Fibroblast of lung (primary cell): ENCODE measurements at regions not wholly inside any gene's neighbourhood (a gene's known extent, or its start where the extent isn't known, plus 50 kb on each side); places are given as distances from the start of the nearest gene placed in this dataset.
"Not testable (repeated sequence)": the region's sequence is repeated elsewhere in the genome, so short reads cannot be mapped to it uniquely, and the experiment has no call there.

Experiments used
- DNase-seq, 2 donors: peaks; one replicate each; pipeline versions ENCODE4 v3.0.0 to v3.0.0-alpha.2; 2010; ENCODE audit warnings: low read depth in 2 of 2
- H2AFZ ChIP-seq: 2 replicates; pipeline ENCODE4 v1.5.1; 2012; ENCODE audit warnings: low read length, control low read depth, inconsistent platforms
- H3K27ac ChIP-seq: 2 replicates; pipeline ENCODE4 v1.5.1; 2011; ENCODE audit warnings: low read length, control low read depth; ENCODE audit not compliant: insufficient read depth
- H3K27me3 ChIP-seq: 2 replicates; pipeline ENCODE4 v1.5.1; 2011; ENCODE audit warnings: mild to moderate bottlenecking, low read length; ENCODE audit not compliant: control insufficient read depth, insufficient read depth
- H3K36me3 ChIP-seq: 2 replicates; pipeline ENCODE4 v1.5.1; 2011; ENCODE audit warnings: low read length; ENCODE audit not compliant: control insufficient read depth, insufficient read depth
- H3K4me1 ChIP-seq: 2 replicates; pipeline ENCODE4 v1.5.1; 2011; ENCODE audit warnings: low read length; ENCODE audit not compliant: control insufficient read depth, insufficient read depth; ENCODE audit errors: extremely low read depth
- H3K4me2 ChIP-seq: 2 replicates; pipeline ENCODE4 v1.5.1; 2011; ENCODE audit warnings: low read length, control low read depth; ENCODE audit not compliant: insufficient read depth; ENCODE audit errors: extremely low read depth
- H3K4me3 ChIP-seq, 4 experiments: fragments of 200-600 bp in 1 of 4; sonication (generic) in 1 of 4; replicated peaks in 1 of 4; 2 replicates each; pipeline ENCODE4 v1.5.1; 2011 to 2016; ENCODE audit warnings: low read length in 4 of 4, low read depth in 3 of 4, mild to moderate bottlenecking in 3 of 4, control low read depth in 2 of 4, inconsistent platforms in 1 of 4, mixed read lengths in 1 of 4; ENCODE audit not compliant: insufficient read depth in 1 of 4; ENCODE audit errors: control extremely low read depth in 1 of 4
- H3K79me2 ChIP-seq: 2 replicates; pipeline ENCODE4 v1.5.1; 2012; ENCODE audit warnings: mild to moderate bottlenecking, low read length, inconsistent platforms; ENCODE audit not compliant: control insufficient read depth, insufficient read depth
- H3K9ac ChIP-seq: 2 replicates; pipeline ENCODE4 v1.5.1; 2011; ENCODE audit warnings: mild to moderate bottlenecking, low read length, control low read depth; ENCODE audit not compliant: insufficient read depth
- H3K9me3 ChIP-seq: 2 replicates; pipeline ENCODE4 v1.5.1; 2012; ENCODE audit warnings: low read depth, low read length; ENCODE audit not compliant: control insufficient read depth, insufficient read depth
- H4K20me1 ChIP-seq: 2 replicates; pipeline ENCODE4 v1.5.1; 2011; ENCODE audit warnings: low read length; ENCODE audit not compliant: control insufficient read depth, insufficient read depth; ENCODE audit errors: extremely low read depth
- CTCF ChIP-seq, 2 donors: IDR thresholded peaks in 1 of 2; conservative IDR thresholded peaks in 1 of 2; 1 replicate in 1 of 2; 2 replicates in 1 of 2; pipeline ENCODE4 v1.5.1; 2011 to 2012; ENCODE audit warnings: low read length in 2 of 2, control low read depth in 1 of 2, inconsistent platforms in 1 of 2, low read depth in 1 of 2, mild to moderate bottlenecking in 1 of 2
- EZH2 ChIP-seq: IDR thresholded peaks from 2 replicates; pipeline ENCODE4 v1.5.1; 2012; ENCODE audit warnings: low read length, control low read depth, mild to moderate bottlenecking; ENCODE audit errors: missing control alignments

- no peaks in the 10 kb centered on the region for H3K36me3 ChIP-seq
- no peak overlapping the region for H3K4me3 ChIP-seq
- peak; percentile 9 to 63 for DNase-seq
- H3K9ac ChIP-seq, result no peak overlapping the region
- no peaks in the 10 kb centered on the region for H3K27me3 ChIP-seq
- H4K20me1 ChIP-seq, result no peaks in the 10 kb centered on the region
- peak overlapping the region; percentile 61 for H3K4me2 ChIP-seq
- no peak overlapping the region for H3K27ac ChIP-seq
- no peaks in the 10 kb centered on the region for H3K9me3 ChIP-seq
- peaks cover 3% of the 10 kb centered on the region for H3K4me1 ChIP-seq
- peak overlapping the region; percentile 43 for H2AFZ ChIP-seq
- no peaks in the 10 kb centered on the region for H3K79me2 ChIP-seq
- TF ChIP-seq EZH2, result no peak
- no peak for TF ChIP-seq CTCF (conservative IDR thresholded peaks at IDR 0.05 in 1 of 2, IDR thresholded peaks at IDR 0.05 in 1 of 2; ENCODE audit: low read depth in 1 of 2, low read length in 2 of 2)
Observed at GRCh38 chr3:110352841-110353604, 718.6 kb upstream of the NECTIN3 start.

GRCh38 chr3:110362751-110363150 lies 708.9 kb upstream of the NECTIN3 start:
- no peaks in the 10 kb centered on the region for H3K36me3 ChIP-seq
- no peak for TF ChIP-seq EZH2
- no peak for TF ChIP-seq CTCF (conservative IDR thresholded peaks at IDR 0.05 in 1 of 2, IDR thresholded peaks at IDR 0.05 in 1 of 2; ENCODE audit: low read depth in 1 of 2, low read length in 2 of 2)
- no peak for DNase-seq
- no peak overlapping the region for H2AFZ ChIP-seq
- no peaks in the 10 kb centered on the region for H4K20me1 ChIP-seq
- H3K27ac ChIP-seq, result no peak overlapping the region
- no peaks in the 10 kb centered on the region for H3K27me3 ChIP-seq
- no peak overlapping the region for H3K4me2 ChIP-seq
- H3K9ac ChIP-seq, result no peak overlapping the region
- H3K9me3 ChIP-seq, result no peaks in the 10 kb centered on the region
- no peaks in the 10 kb centered on the region for H3K4me1 ChIP-seq
- no peak overlapping the region for H3K4me3 ChIP-seq
- H3K79me2 ChIP-seq, result no peaks in the 10 kb centered on the region

- not testable (repeated sequence) for H3K4me1 ChIP-seq, H3K4me3 ChIP-seq, H3K79me2 ChIP-seq, H3K27me3 ChIP-seq, H3K9ac ChIP-seq, H3K4me2 ChIP-seq, H3K36me3 ChIP-seq, H3K9me3 ChIP-seq, DNase-seq, H2AFZ ChIP-seq, H4K20me1 ChIP-seq, H3K27ac ChIP-seq
Observed at GRCh38 chr3:110367289-110367688, 704.3 kb upstream of the NECTIN3 start.
